OCI-LY7 (cell line): ENCODE measurements at regions not wholly inside any gene's neighbourhood (a gene's known extent, or its start where the extent isn't known, plus 50 kb on each side); places are given as distances from the start of the nearest gene placed in this dataset.
"Not testable (repeated sequence)": the region's sequence is repeated elsewhere in the genome, so short reads cannot be mapped to it uniquely, and the experiment has no call there.

Source experiments
- BruUV-seq: library from RNA; stranded (reverse); fragments of 400-500 nt; replicated peaks from 2 replicates; lab custom pipeline; 2021; lab: Mats Ljungman, UMichigan
- CTCF ChIA-PET: fragments of 300-600 bp; sonication (Branson Sonifier 250); formaldehyde crosslinking; loops from one replicate; lab custom pipeline; 2022; ENCODE audit warnings: antibody characterized with exemption; ENCODE audit not compliant: unreplicated experiment; lab: Charles Lee
- POLR2A ChIA-PET: fragments of 300-600 bp; sonication (Branson Sonifier 250); formaldehyde crosslinking; loops from one replicate; lab custom pipeline; 2022; ENCODE audit warnings: antibody characterized with exemption; lab: Charles Lee
- DNase-seq: peaks from one replicate; pipeline ENCODE4 v3.0.0-alpha.2; 2015; ENCODE audit warnings: low spot score
- H2AFZ ChIP-seq: fragments of 200-600 bp; sonication (generic), shearing (Covaris generic); 2 replicates; pipeline ENCODE4 v1.6.1; 2014; ENCODE audit warnings: mild to moderate bottlenecking, antibody characterized with exemption, low read length, moderate library complexity
- H3K27ac ChIP-seq: fragments of 200-600 bp; sonication (generic); 2 replicates; pipeline ENCODE4 v1.5.1; 2014; ENCODE audit warnings: mixed run types, low read depth, mild to moderate bottlenecking, moderate library complexity, low read length, inconsistent platforms; ENCODE audit not compliant: poor library complexity, severe bottlenecking
- H3K36me3 ChIP-seq: fragments of 200-600 bp; sonication (generic); 2 replicates; pipeline ENCODE4 v1.6.1; 2014; ENCODE audit warnings: mild to moderate bottlenecking, antibody characterized with exemption, low read length, moderate library complexity, mixed read lengths; ENCODE audit not compliant: insufficient read depth
- H3K4me1 ChIP-seq: fragments of 200-600 bp; sonication (generic); 2 replicates; pipeline ENCODE4 v1.5.1; 2014; ENCODE audit warnings: mild to moderate bottlenecking, low read length; ENCODE audit not compliant: insufficient read depth, poor library complexity, severe bottlenecking
- H3K4me2 ChIP-seq: fragments of 200-600 bp; sonication (generic); 2 replicates; pipeline ENCODE4 v1.6.1; 2014; ENCODE audit warnings: mild to moderate bottlenecking, low read length
- H3K4me3 ChIP-seq: fragments of 200-600 bp; sonication (generic); 2 replicates; pipeline ENCODE4 v1.5.1; 2014; ENCODE audit warnings: mild to moderate bottlenecking, low read depth, low read length; ENCODE audit not compliant: poor library complexity, severe bottlenecking
- H3K79me2 ChIP-seq: fragments of 200-600 bp; sonication (generic); 2 replicates; pipeline ENCODE4 v1.6.1; 2016; ENCODE audit warnings: low read depth, mild to moderate bottlenecking, low read length, moderate library complexity, mixed read lengths; ENCODE audit not compliant: insufficient read depth
- H3K9me2 ChIP-seq: fragments of 200-600 bp; sonication (generic); 2 replicates; pipeline ENCODE4 v1.6.1; 2016; ENCODE audit warnings: mild to moderate bottlenecking, low read length, mixed read lengths; ENCODE audit not compliant: insufficient read depth
- H3K9me3 ChIP-seq: fragments of 200-600 bp; sonication (generic); 2 replicates; pipeline ENCODE4 v1.6.1; 2014; ENCODE audit warnings: mild to moderate bottlenecking, mixed run types, low read length, mixed read lengths
- H4K20me1 ChIP-seq: fragments of 200-600 bp; sonication (generic); 2 replicates; pipeline ENCODE4 v1.6.1; 2014; ENCODE audit warnings: mild to moderate bottlenecking, antibody characterized with exemption, low read length, moderate library complexity, mixed read lengths; ENCODE audit not compliant: insufficient read depth
- CTCF ChIP-seq: fragments of 200-600 bp; sonication (generic); conservative IDR thresholded peaks from 2 replicates; pipeline ENCODE4 v1.5.1; 2014; ENCODE audit warnings: mild to moderate bottlenecking, antibody characterized with exemption, low read length, moderate library complexity, mixed read lengths
- EZH2phosphoT487 ChIP-seq: fragments of 200-600 bp; sonication (generic); IDR thresholded peaks from 2 replicates; pipeline ENCODE4 v1.6.1; 2018; ENCODE audit warnings: low read depth, borderline replicate concordance, mild to moderate bottlenecking, mixed run types, antibody characterized with exemption, low read length, moderate library complexity, mixed read lengths
- intact Hi-C: fragments of 100-400 bp; cut with micrococcal nuclease; formaldehyde crosslinking; loops from one replicate; pipeline ENCODE4 v1.10.0; 2022; ENCODE audit not compliant: unreplicated experiment

GRCh38 chr1:101592845-101593244, 356.0 kb downstream of the S1PR1 start:
- no peak for TF ChIP-seq CTCF
- no peak for TF ChIP-seq EZH2phosphoT487
- BruUV-seq: no TSS peak

GRCh38 chr1:101595881-101596374, 359.1 kb downstream of the S1PR1 start:
- Histone ChIP-seq H3K4me2 (no peak overlapping the region), H3K9me3 (no peaks in the 10 kb centered on the region), H3K4me1 (no peaks in the 10 kb centered on the region), H3K9me2 (no peaks in the 10 kb centered on the region), H3K27ac (no peak overlapping the region), H3K4me3 (no peak overlapping the region), H3K79me2 (no peaks in the 10 kb centered on the region), H4K20me1 (no peaks in the 10 kb centered on the region), H3K36me3 (no peaks in the 10 kb centered on the region), H2AFZ (no peak overlapping the region)
- no TSS peak for BruUV-seq
- intact Hi-C loops: no loop called here
- DNase-seq: no peak
- TF ChIP-seq CTCF (no peak), EZH2phosphoT487 (no peak)
- ChIA-PET POLR2A (interaction anchor here (0.7 to 1.2 kb wide), 4 partner anchors 8 to 168 kb away, joined by 3 to 5 read pairs (median 4); no protein-coding TSS in a partner anchor), CTCF (no interaction called here)

More at GRCh38 chr1:101592845-101593244, 356.0 kb downstream of the S1PR1 start:
- Histone ChIP-seq H3K9me2 (no peaks in the 10 kb centered on the region), H2AFZ (no peak overlapping the region), H3K9me3 (no peaks in the 10 kb centered on the region), H3K4me2 (no peak overlapping the region), H3K36me3 (no peaks in the 10 kb centered on the region), H4K20me1 (no peaks in the 10 kb centered on the region), H3K27ac (no peak overlapping the region), H3K79me2 (no peaks in the 10 kb centered on the region), H3K4me1 (no peaks in the 10 kb centered on the region), H3K4me3 (no peak overlapping the region)
- intact Hi-C loops: no loop called here
- CTCF ChIA-PET: no interaction called here
- DNase-seq: no peak
- POLR2A ChIA-PET: no interaction called here

GRCh38 chr1:101600615-101601014, 363.8 kb downstream of the S1PR1 start:
- BruUV-seq, POLR2A ChIA-PET, DNase-seq, H3K9me3 ChIP-seq, H4K20me1 ChIP-seq, H3K27ac ChIP-seq, H3K9me2 ChIP-seq, H2AFZ ChIP-seq, intact Hi-C loops, H3K4me1 ChIP-seq, H3K79me2 ChIP-seq, H3K4me2 ChIP-seq, H3K36me3 ChIP-seq, H3K4me3 ChIP-seq, CTCF ChIA-PET: not testable (repeated sequence)
